Lower lobe of right lung (tissue), 2 donors: ENCODE measurements at regions not wholly inside any gene's neighbourhood (a gene's known extent, or its start where the extent isn't known, plus 50 kb on each side); places are given as distances from the start of the nearest gene placed in this dataset.

Experiments
- ATAC-seq, 2 donors: fragments of 200-7000 bp; cut with Tn5 transposase; one replicate each; pipeline ENCODE4 v1.9.1; 2020 to 2022; ENCODE audit warnings: mild to moderate bottlenecking in 2 of 2, moderate library complexity in 2 of 2
- DNase-seq: peaks from one replicate; pipeline ENCODE4 v3.0.0-alpha.2; 2020
- H3K27ac ChIP-seq: fragments of 200-600 bp; one replicate; pipeline ENCODE4 v1.8.0; 2022
- H3K27me3 ChIP-seq: fragments of 200-600 bp; one replicate; pipeline ENCODE4 v1.8.0; 2022; ENCODE audit warnings: low read depth
- H3K36me3 ChIP-seq: fragments of 200-600 bp; one replicate; pipeline ENCODE4 v1.8.0; 2022; ENCODE audit warnings: mild to moderate bottlenecking
- H3K4me1 ChIP-seq: fragments of 200-600 bp; one replicate; pipeline ENCODE4 v1.8.0; 2022
- H3K4me3 ChIP-seq: fragments of 200-600 bp; one replicate; pipeline ENCODE4 v1.8.0; 2022; ENCODE audit warnings: mild to moderate bottlenecking
- H3K9me3 ChIP-seq: fragments of 200-600 bp; one replicate; pipeline ENCODE4 v1.8.0; 2022
- CTCF ChIP-seq: fragments of 200-600 bp; IDR thresholded peaks from one replicate; pipeline ENCODE4 v1.8.0; 2022; ENCODE audit warnings: antibody characterized with exemption, mild to moderate bottlenecking
- intact Hi-C: fragments of 100-400 bp; cut with DNase I; formaldehyde crosslinking; loops from one replicate; pipeline ENCODE4 v1.11.0; 2022
- donor health status: DM: no; HTN: yes; CAD: no; lungs with severe emphysema.

GRCh38 chr12:118709946-118710345, 271.4 kb upstream of the SRRM4 start:
- no peaks in the 10 kb centered on the region for H3K9me3 ChIP-seq
- no peak for TF ChIP-seq CTCF
- ATAC-seq, result no peak
- H3K4me1 ChIP-seq, result no peaks in the 10 kb centered on the region
- no peak overlapping the region for H3K27ac ChIP-seq
- intact Hi-C loops, result no loop called here
- H3K27me3 ChIP-seq, result no peaks in the 10 kb centered on the region
- no peaks in the 10 kb centered on the region for H3K36me3 ChIP-seq
- no peak for DNase-seq
- H3K4me3 ChIP-seq, result no peak overlapping the region

GRCh38 chr12:118711185-118711584, 270.2 kb upstream of the SRRM4 start:
- ATAC-seq (no peak), DNase-seq (no peak)
- Histone ChIP-seq H3K36me3 (no peaks in the 10 kb centered on the region), H3K27ac (no peak overlapping the region), H3K9me3 (no peaks in the 10 kb centered on the region), H3K4me3 (no peak overlapping the region), H3K27me3 (no peaks in the 10 kb centered on the region), H3K4me1 (no peaks in the 10 kb centered on the region)
- intact Hi-C loops, result no loop called here
- no peak for TF ChIP-seq CTCF

GRCh38 chr12:118714051-118714460, 267.3 kb upstream of the SRRM4 start:
- H3K27me3 ChIP-seq, result no peaks in the 10 kb centered on the region
- H3K9me3 ChIP-seq, result no peaks in the 10 kb centered on the region
- no peak overlapping the region for H3K4me3 ChIP-seq
- H3K36me3 ChIP-seq, result no peaks in the 10 kb centered on the region
- no peak overlapping the region for H3K27ac ChIP-seq
- intact Hi-C loops, result no loop called here
- ATAC-seq (peak in 1 of 2 donors; percentile 32), DNase-seq (no peak)
- H3K4me1 ChIP-seq, result no peaks in the 10 kb centered on the region
- peak; percentile 39 for TF ChIP-seq CTCF

GRCh38 chr12:118714500-118714899, 266.8 kb upstream of the SRRM4 start:
- intact Hi-C loops, result no loop called here
- no peak for ATAC-seq
- Histone ChIP-seq H3K4me3 (no peak overlapping the region), H3K9me3 (no peaks in the 10 kb centered on the region), H3K27me3 (no peaks in the 10 kb centered on the region), H3K27ac (no peak overlapping the region), H3K36me3 (no peaks in the 10 kb centered on the region), H3K4me1 (no peaks in the 10 kb centered on the region)
- no peak for DNase-seq
- no peak for TF ChIP-seq CTCF

GRCh38 chr12:118715647-118716046, 265.7 kb upstream of the SRRM4 start:
- intact Hi-C loops, result no loop called here
- no peak for TF ChIP-seq CTCF
- no peaks in the 10 kb centered on the region for H3K36me3 ChIP-seq

More at GRCh38 chr12:118715647-118716046, 265.7 kb upstream of the SRRM4 start:
- Histone ChIP-seq H3K27ac (no peak overlapping the region), H3K9me3 (no peaks in the 10 kb centered on the region), H3K4me1 (no peaks in the 10 kb centered on the region), H3K27me3 (no peaks in the 10 kb centered on the region), H3K4me3 (no peak overlapping the region)
- ATAC-seq (no peak), DNase-seq (no peak)
